ENCODE measurements at regions not wholly inside any gene's neighbourhood (a gene's known extent, or its start where the extent isn't known, plus 50 kb on each side); places are given as distances from the start of the nearest gene placed in this dataset.

DNA sequence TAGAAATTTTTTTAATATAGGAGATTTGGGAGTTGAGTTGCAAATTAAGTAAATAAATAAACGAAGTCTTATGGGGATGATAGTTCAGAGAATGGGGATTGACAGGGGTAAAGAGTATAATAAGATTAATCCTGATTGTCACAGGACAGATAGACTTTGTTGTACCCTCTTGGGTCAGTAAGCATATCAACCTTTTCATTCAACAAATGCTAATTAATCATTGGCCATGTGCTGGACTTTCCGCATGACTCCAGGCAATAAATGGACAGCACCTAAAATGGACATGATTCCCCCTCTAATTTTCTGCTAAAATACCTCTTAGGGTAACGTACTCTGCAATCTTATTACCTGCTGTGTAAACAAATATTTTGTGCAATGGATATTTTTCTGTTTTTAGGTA is 1331.1 kb upstream of the ADGRL3 start:
- H3K27ac ChIP-seq: no peak overlapping the region
- TF ChIP-seq, protein P1, sequence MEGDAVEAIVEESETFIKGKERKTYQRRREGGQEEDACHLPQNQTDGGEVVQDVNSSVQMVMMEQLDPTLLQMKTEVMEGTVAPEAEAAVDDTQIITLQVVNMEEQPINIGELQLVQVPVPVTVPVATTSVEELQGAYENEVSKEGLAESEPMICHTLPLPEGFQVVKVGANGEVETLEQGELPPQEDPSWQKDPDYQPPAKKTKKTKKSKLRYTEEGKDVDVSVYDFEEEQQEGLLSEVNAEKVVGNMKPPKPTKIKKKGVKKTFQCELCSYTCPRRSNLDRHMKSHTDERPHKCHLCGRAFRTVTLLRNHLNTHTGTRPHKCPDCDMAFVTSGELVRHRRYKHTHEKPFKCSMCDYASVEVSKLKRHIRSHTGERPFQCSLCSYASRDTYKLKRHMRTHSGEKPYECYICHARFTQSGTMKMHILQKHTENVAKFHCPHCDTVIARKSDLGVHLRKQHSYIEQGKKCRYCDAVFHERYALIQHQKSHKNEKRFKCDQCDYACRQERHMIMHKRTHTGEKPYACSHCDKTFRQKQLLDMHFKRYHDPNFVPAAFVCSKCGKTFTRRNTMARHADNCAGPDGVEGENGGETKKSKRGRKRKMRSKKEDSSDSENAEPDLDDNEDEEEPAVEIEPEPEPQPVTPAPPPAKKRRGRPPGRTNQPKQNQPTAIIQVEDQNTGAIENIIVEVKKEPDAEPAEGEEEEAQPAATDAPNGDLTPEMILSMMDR (conservative IDR thresholded peaks at IDR 0.05): no peak

DNA sequence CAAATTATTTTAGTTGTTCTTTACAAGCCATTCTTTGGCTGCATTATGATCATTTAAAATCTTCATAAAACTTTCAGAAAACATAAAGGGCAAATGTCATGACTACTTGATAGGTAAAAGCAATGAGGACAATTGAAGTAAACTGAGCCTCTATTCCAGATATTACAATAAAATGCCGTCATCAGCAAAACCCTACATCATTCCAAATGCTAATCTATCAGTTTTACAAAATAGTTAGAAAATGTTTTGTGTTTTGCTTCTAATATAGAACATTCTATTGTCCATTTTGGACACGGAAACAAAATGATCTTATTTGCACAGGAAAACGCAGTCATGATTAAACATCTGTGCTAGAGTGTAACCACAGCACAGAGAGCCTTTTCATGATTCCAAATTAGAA is 1330.6 kb upstream of the ADGRL3 start:
- no peak overlapping the region for H3K27ac ChIP-seq
- TF ChIP-seq, protein P1 (conservative IDR thresholded peaks at IDR 0.05): no peak

DNA sequence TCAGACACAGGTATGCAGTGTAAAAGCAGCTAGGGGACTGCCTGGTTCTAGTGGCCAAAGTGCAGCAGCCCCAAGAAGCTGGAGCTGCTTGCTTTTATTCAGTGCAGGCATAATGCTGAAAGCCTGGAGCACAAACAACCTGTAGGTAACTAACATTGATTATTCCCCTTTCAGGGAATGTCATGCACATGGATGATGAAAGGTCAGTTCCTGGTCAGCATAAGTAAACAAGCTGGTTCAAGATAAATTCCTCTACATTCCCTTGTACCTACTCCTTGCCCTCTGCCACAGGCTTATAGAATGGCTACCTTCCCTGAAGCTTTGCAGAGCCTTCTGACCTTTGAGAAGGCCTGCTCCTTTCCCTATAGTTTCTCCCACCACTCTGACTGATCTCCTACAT is 1318.5 kb upstream of the ADGRL3 start:
- TF ChIP-seq, protein P1 (conservative IDR thresholded peaks at IDR 0.05): no peak
- no peak overlapping the region for H3K27ac ChIP-seq

- TF ChIP-seq, protein P1 (conservative IDR thresholded peaks at IDR 0.05): no peak
Observed at GRCh38 chr4:59904331-59904730, 1295.8 kb upstream of the ADGRL3 start.

DNA sequence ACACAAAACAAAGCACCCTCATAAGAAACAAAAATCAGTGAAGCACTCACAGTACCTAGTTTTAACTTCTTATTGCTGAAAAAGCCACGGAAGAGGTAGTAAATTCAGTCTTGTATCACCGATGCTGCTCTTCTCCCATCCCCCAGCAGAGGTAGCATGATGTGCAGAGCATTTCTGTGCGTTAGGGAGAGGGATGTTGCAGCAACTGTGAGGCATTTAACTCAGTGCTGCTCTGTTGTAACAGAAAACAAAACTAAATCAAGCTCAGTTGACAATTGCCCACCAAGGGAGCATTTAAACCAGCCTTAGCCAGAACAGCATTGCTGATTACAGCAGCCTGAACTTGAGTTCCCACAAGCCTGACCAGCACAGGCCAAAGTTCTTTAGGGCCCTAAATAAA is 1279.7 kb upstream of the ADGRL3 start:
- TF ChIP-seq, protein P1 (conservative IDR thresholded peaks at IDR 0.05): no peak
- H3K27ac ChIP-seq: no peak overlapping the region

More at GRCh38 chr4:59904331-59904730, 1295.8 kb upstream of the ADGRL3 start:
- no peak overlapping the region for H3K27ac ChIP-seq

DNA sequence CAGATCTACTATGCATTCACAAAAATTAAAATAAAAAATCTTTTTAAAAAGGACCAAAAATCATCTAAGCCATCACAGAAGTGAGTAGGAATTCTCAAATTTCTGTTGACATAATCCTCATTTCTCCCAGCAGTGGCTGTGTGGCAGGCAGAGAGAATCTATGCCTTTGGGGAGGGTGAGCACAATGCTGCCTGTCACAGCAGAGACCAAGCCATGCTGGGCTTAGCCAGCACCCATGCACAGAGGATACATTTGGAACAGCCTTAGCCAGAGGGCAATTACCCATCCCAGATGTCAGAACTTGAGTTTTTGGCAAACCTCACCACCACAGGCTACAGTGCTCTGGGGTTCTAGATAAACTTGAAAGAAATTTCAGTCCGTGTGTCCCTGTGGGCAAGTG is 1274.8 kb upstream of the ADGRL3 start:
- TF ChIP-seq, protein P1 (conservative IDR thresholded peaks at IDR 0.05): no peak

DNA sequence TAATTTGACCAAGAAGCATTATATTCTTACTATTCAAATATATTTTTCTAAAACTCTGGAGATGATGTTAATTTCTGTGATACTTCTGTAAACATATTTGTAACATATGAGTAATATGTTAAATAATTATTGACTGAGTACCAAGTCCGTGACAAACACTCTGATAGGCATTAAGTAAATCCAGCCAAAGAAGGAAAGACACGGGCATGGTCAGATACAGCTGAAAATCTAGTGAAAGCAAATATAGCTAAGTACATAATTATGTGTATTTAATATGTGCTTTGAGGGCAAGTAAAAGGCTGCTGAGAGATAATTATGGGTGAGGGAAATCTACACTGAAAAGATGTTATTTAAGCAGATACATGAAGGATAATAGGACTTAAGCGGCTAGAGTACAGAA is 1263.6 kb upstream of the ADGRL3 start:
- no peak overlapping the region for H3K27ac ChIP-seq
- TF ChIP-seq, protein P1 (conservative IDR thresholded peaks at IDR 0.05): no peak

More for the DNA sequence above, 1274.8 kb upstream of the ADGRL3 start:
- H3K27ac ChIP-seq: no peak overlapping the region

GRCh38 chr4:59938166-59938565 is 1262.0 kb upstream of the ADGRL3 start:
- no peak overlapping the region for H3K27ac ChIP-seq
- TF ChIP-seq, protein P1 (conservative IDR thresholded peaks at IDR 0.05): no peak
